ENCODE measurements at regions not wholly inside any gene's neighbourhood (a gene's known extent, or its start where the extent isn't known, plus 50 kb on each side); places are given as distances from the start of the nearest gene placed in this dataset.

GRCh38 chr18:72470391-72470790 is 73.8 kb downstream of the CBLN2 start:
- no peak for DNase-seq

DNA sequence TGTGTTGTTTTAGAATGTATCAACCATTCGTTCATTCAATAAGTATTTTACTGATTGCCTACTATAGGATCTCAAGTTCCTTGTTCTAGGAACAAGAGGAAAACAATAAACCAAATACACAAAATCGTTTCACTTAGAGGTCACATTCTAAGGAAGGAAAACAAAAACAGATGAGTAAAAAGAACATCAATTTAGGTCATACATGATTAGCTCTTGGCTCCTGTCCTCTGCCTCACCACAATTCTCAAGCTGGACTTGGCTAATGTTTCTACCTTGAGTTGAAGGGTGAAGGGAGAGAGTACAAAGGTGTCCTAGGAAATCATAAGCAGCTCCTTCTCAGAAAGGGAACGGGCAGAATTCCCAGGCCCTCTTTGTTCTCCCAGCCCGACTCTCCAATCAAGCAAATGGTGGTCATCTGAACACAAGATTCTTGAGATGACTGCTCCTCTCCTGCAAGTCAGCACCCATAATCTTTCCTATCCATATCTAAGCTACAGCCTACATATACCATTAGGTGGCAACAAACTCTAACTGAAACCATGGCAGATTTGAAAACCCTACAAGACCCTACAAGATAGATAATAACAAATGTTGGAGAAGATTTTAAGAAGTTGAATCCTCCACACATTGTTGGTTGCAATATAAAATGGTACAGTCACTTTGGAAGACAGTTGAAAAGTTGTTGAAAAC is 76.0 kb downstream of the CBLN2 start:
- no peak for DNase-seq

GRCh38 chr18:72460210-72460680 is 83.9 kb downstream of the CBLN2 start:
- DNase-seq = no peak

GRCh38 chr18:72458271-72458670 is 85.9 kb downstream of the CBLN2 start:
- no peak for DNase-seq

DNA sequence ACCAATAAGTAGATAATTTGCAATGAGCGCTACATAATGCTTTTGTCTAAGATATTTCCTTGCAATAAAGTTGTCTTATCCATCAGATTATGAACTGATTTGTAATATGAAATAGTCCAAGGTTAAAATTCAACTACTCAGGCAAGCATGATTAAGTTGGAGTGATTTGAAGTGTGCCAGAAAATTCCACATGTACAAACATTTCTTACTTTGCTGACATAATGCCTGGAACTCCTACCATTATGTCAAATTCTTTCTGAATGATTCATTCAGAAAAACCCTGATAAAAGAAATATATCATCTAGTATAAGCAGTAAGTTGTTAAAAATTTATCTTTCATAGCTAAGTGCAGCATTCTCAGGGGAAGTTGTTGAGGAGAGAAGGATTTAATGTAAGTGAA is 87.3 kb downstream of the CBLN2 start:
- no peak for DNase-seq

GRCh38 chr18:72452328-72452727 is 91.8 kb downstream of the CBLN2 start:
- DNase-seq = no peak

GRCh38 chr18:72444798-72445155 is 99.4 kb downstream of the CBLN2 start:
- DNase-seq = no peak

DNA sequence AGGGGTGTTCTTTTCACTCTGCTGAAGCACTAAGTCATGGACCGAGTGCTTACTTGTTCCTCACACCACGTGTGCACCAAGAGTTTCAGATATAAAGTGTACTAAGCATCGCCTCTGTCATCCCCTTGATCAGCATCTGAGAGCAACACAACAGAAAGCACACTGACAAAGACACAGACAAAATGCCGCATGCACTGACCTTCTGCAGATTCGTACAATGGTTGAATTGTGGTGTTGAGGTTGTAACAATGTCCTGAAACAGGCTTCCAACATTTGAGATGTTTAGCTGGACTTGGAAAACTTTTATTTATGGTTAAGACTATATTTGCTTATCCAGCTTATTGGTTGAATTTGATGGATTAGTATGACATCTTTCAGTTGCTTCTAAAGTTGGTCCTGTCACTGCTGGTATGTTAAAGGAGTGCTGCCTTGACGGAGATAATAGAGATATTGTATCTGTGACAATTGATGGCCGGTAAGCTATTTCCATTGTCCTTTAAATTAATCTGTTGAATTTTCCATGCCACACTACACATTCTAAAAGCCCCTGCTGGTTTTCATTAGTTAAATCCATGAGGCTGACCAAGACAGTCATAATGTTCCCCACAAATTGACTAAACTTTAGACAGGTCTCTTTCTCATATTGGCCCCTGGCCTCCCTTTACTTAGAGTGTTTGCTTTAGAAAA is 99.9 kb downstream of the CBLN2 start:
- DNase-seq = no peak

DNA sequence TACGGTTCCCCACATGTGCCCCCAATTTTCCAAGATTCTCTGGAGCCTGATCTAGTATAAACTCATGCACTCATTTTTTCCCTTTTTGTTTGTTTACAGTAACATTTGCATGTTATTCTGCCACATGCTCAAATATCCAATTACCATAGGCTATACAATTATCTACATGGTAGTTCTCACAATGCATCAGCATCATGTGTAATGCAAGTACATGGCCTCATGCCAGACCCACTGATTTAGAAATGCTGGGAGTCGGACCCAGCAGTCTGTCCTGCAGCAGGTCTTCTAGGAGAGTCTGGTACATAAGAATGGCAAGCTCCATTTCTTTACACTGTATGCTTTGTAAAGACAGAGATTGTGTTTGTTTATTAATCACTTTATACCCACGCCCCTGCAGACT is 107.7 kb downstream of the CBLN2 start:
- no peak for DNase-seq

DNA sequence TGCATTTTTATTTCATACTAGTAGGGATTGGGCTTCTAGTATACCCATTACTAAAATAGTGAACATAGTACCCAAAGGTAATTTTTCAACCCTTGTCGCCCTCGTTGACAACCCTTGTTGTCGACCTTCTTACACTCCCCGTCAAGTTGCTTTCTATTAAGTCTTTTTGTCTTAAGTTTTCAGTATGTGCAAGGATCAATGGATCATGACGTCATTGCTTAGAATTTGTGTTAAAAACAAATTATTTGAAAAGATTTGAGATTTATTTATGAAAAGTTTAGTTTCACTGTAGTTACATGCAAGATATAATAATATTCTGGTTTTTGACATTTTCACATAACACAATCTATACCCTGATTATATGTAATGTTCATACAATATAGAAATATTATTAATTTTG is 110.4 kb downstream of the CBLN2 start:
- DNase-seq = no peak

DNA sequence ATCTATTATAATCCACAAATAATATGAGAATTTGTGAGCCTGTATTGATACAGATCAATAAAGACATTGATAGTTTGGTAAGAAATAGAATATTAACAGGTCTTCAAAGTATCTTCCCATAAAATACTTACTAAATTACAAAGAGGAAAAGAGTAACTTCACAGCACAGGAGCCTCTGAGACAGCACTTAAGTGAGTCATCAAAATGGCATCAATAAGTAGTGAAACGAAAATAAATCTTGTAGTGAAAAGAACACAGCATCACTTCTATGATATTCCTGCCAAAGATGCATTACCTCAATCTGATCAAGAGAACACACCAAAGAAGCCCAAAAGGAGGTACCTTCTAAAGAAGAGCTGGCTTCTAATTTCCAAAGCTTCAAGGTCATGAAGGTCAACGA is 116.4 kb downstream of the CBLN2 start:
- no peak for DNase-seq

DNA sequence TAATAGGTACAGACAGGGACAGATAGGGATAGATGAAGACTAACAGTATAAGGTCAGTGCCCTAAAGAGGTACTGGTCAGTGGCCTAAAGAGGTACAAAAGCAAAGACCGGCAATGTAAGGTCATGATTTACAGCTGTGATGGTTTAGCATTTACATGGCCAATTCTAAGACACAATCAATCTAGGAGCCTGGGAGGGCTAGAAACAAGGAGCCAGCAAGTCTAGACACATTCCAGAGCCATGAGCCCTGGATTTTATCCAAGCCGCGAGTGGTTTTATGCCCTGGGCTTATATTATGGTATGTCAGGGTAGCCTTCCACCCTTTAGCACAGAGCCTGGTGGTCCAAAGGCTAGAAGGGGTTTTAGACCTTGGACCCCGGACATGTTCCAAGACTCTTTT is 124.2 kb downstream of the CBLN2 start:
- DNase-seq = no peak

GRCh38 chr18:72412927-72413326 is 131.2 kb downstream of the CBLN2 start:
- no peak for DNase-seq

GRCh38 chr18:72411261-72411660 is 132.9 kb downstream of the CBLN2 start:
- no peak for DNase-seq

- no peak for DNase-seq
These were observed 133.7 kb downstream of the CBLN2 start for GRCh38 chr18:72410399-72410798.

- DNase-seq = no peak
These were observed 134.2 kb downstream of the CBLN2 start for GRCh38 chr18:72409903-72410302.

- DNase-seq = no peak
These were observed 137.1 kb downstream of the CBLN2 start for GRCh38 chr18:72407048-72407447.

- DNase-seq = no peak
These were observed 152.2 kb downstream of the CBLN2 start for GRCh38 chr18:72391951-72392350.

DNA sequence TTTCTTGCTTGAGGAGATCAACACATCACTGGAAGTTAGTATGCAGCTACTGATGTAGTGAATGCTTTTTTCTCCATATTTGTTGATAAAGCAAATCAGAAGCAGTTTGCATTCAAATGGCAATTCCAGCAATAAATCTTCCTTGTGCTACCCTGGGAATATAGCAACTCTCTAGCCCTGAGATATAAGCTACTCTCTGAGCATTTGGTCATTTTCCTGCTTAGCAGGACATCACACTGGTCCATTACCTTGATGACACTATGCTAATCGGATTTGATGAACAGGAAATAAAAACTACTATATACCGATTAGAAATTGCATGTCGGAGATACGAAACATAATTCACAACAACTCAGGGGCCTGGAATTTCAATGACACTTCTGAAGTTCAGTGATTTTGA is 152.7 kb downstream of the CBLN2 start:
- DNase-seq = no peak

DNA sequence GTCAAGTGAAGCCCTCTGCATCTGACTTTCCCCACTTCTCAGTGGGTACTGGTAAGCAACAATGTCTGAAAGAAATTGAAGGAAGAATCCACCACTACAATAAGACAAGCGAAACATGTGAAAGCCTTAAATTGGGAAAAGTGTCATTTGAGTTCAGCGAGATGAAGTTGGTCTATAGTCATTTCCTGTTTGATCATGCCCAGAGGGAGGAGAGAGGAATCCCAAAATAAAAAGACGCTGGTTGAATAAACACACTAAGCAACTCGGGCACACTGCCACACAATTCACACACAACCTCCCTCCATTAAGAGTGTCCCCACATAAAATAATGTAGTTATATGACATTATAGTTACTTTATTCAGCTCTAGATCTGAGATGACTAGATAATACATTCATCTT is 166.1 kb downstream of the CBLN2 start:
- no peak for DNase-seq

DNA sequence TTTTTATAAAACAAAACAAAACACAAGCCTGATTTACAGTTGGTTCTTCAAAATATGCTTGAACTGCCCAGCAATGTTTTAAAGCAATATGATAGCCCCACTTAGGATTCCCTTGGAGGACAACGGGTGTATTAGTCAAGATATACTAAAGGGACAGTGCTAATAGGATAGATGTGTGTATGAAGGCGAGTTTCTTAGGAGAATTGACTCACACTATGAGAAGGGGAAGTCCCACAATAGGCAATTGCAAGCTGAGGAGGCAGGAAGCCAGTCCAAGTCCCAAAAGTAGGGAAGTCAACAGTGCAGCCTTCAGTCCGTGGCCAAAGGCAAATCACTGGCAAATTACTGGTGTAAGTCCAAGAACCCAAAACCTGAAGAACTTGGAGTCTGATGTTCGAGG is 167.9 kb downstream of the CBLN2 start:
- no peak for DNase-seq

DNA sequence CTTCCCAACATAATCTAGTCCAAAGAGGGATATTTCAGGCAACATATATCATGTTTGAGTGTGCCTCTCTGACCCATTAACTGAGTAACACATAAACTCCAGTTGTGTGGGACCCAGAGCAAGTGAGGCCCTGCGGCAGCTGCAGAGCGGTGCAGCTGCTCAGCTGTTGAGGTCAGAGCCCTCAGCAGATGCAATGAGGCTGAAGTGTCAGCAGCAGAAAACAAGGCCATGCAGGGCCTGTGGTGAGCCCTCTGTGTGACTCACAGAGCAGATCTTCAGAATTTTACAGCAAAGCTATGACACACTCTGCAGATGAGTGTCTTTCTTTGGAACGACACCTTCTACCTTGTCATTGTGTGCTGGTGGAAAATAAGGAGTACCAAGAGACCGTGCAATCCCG is 168.5 kb downstream of the CBLN2 start:
- DNase-seq = no peak

- DNase-seq = no peak
These were observed 172.1 kb downstream of the CBLN2 start for GRCh38 chr18:72372076-72372475.

- no peak for DNase-seq
These were observed 175.8 kb downstream of the CBLN2 start for GRCh38 chr18:72368308-72368707.

GRCh38 chr18:72360634-72361033 is 183.5 kb downstream of the CBLN2 start:
- DNase-seq = no peak

Measured in activated CD4-positive, CD25-positive, alpha-beta regulatory T cell (primary cell).